OCI-LY1 (cell line): ENCODE measurements at regions not wholly inside any gene's neighbourhood (a gene's known extent, or its start where the extent isn't known, plus 50 kb on each side); places are given as distances from the start of the nearest gene placed in this dataset.

ENCODE experiments used
- EZH2 ChIP-seq: fragments of 200-600 bp; sonication (generic), shearing (Covaris generic); IDR thresholded peaks from 2 replicates; pipeline ENCODE4 v1.8.0; 2017; ENCODE audit warnings: borderline replicate concordance, mixed run types, mild to moderate bottlenecking, antibody characterized with exemption, low read length, moderate library complexity, mixed read lengths
- TF ChIP-seq, protein P1 (sequence below): fragments of 200-600 bp; sonication (generic), shearing (Covaris generic); IDR thresholded peaks from 2 replicates; pipeline ENCODE4 v1.5.1; 2017; ENCODE audit warnings: mild to moderate bottlenecking, antibody characterized with exemption, low read length, moderate library complexity, mixed read lengths

DNA sequence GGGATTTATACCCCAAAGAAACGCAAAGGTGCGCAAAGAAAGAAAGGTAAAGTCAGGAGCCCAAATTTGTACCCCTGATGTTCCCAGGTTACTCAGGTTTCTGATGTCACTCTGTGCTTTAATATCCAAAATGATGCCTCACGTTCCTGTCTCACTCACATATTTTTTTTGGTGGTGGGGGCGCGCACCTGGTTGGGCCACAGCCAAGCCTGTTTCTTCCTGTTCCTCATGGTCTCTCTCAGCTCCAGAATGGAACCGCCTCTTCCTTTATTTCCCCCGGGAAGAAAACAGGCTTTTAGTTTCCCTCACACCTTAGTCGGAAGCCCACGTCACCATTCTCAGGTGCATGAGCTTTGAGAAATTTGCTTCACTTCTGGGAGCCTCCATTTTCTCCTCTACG, 118.3 kb upstream of the BOD1 start:
- TF ChIP-seq, protein P1, sequence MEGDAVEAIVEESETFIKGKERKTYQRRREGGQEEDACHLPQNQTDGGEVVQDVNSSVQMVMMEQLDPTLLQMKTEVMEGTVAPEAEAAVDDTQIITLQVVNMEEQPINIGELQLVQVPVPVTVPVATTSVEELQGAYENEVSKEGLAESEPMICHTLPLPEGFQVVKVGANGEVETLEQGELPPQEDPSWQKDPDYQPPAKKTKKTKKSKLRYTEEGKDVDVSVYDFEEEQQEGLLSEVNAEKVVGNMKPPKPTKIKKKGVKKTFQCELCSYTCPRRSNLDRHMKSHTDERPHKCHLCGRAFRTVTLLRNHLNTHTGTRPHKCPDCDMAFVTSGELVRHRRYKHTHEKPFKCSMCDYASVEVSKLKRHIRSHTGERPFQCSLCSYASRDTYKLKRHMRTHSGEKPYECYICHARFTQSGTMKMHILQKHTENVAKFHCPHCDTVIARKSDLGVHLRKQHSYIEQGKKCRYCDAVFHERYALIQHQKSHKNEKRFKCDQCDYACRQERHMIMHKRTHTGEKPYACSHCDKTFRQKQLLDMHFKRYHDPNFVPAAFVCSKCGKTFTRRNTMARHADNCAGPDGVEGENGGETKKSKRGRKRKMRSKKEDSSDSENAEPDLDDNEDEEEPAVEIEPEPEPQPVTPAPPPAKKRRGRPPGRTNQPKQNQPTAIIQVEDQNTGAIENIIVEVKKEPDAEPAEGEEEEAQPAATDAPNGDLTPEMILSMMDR = no peak
- TF ChIP-seq EZH2 = no peak
